Spleen (tissue), 7 donors: ENCODE measurements at regions not wholly inside any gene's neighbourhood (a gene's known extent, or its start where the extent isn't known, plus 50 kb on each side); places are given as distances from the start of the nearest gene placed in this dataset.

ENCODE experiments used
- CTCF ChIP-seq, 11 experiments: fragments of 200-600 bp in 7 of 11; fragments of 450-650 bp in 4 of 11; sonication (generic) in 4 of 11; IDR thresholded peaks in 8 of 11; conservative IDR thresholded peaks in 3 of 11; 1 replicate in 7 of 11; 2 replicates in 4 of 11; pipeline versions ENCODE4 v1.4.0 to v1.8.0; 2016 to 2021; ENCODE audit warnings: antibody characterized with exemption in 11 of 11, inconsistent platforms in 4 of 11, mild to moderate bottlenecking in 1 of 11
- POLR2AphosphoS5 ChIP-seq, 3 donors: sonication (generic); formaldehyde crosslinking; IDR thresholded peaks; one replicate each; pipeline ENCODE4 v1.5.1; 2017; ENCODE audit warnings: antibody characterized with exemption in 3 of 3
- donor health status: DM: no; HTN: no; CAD: no; lungs with moderate emphysema.
- donor health status: DM: no; HTN: no; CAD: no.
- donor health status: DM: no; HTN: no; CAD: no.

GRCh38 chr2:71277536-71278103, 50.7 kb upstream of the PAIP2B start:
- TF ChIP-seq CTCF (IDR thresholded peaks at IDR 0.05 in 8 of 11, conservative IDR thresholded peaks at IDR 0.05 in 3 of 11) (peak in 5 of 11 experiments; percentile 19 to 31 (median 26)), POLR2AphosphoS5 (IDR thresholded peaks at IDR 0.05) (peak in 1 of 3 donors; percentile 6)
